ENCODE measurements at regions not wholly inside any gene's neighbourhood (a gene's known extent, or its start where the extent isn't known, plus 50 kb on each side); places are given as distances from the start of the nearest gene placed in this dataset.

DNA sequence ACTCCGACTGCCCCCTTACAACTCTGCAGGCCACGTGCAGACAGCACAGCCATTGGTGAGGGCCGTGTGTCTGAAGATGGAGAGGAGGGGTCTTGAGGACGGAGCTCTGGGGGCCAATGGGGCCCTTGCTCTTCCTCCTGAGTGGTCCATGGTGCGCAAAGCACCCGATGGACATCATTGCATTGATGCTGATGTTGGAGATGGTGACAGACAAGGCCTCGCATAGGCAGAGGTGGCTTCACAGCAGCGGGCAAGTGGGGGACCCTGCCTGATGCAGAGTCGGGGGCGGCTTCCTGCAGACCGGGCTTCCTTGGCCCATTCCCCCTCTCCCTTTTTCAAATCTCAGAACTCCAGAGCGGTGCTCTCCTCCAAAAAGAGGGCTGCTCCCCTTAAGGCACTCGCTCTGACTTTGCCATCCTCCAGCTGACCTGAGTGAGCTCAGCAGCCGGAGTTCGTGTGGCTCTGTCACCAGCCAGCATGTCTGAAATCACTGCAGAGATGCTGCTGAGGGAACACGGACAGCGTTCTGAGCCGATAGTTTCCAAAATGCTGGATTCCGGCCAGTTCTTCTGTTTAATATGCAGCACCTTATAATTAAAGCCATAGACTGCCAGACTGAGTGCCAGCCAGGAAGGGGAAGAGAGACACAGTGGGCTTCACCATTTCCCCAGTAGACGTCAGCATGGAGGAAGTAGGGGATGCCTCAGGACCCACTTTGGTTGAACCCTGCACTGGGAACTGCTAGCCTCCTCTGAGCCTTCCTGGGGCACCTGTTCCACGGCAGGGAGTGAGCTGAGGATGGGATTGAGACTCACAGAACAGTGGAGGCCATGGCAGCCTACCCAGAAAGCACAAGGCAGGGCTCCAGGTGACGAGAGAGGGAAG is 278.2 kb downstream of the BRD1 start:
- POLR2A ChIA-PET: no interaction called here
- BruUV-seq (replicated peaks): no TSS peak

DNA sequence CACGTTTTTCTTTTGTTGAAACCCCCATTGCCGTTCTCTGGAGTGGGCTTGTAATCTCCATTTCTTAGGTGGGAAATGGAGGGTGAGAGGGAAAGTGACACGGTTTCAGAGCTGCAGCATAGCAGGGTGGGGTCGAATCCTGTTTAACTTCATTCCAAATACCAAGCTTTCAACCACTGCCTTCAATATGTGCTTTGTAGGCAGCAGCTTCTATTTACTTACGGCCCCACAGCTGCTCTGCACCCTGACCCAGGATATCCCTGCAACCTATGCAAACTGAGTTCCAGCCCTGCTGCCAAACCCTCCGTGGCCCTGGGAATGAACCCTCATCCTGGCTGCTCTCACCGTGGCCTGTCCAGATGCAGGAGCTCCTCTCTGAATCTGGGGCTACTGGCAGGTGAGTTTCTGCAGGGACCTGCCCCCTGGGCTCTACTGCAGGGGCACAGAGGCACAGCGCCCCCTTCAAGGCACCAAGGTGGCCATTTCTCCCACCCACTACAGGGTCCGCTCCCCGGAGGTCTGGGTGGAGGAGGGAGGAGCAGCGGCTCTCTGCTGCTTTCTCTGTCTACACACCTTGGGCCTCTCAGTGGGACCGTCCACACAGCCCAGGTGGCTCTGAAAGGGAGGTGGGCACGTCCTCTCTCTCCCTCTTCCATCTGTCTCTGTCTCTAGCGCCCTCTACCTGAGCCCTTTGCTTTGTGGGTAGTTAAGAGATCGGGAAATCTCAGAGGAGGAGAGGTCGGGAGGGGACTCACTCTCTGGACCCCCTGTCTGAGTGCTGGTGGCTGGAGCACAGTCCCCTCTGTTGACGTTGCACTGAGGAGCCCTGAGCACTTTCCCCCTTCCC is 279.1 kb downstream of the BRD1 start:
- H3K4me3 ChIP-seq (replicated peaks in 1 of 3; ENCODE audit: insufficient read depth in 1 of 3, low read depth in 2 of 3, low read length in 3 of 3): no peak overlapping the region; a peak in 1 of 6 replicates
- CTCF ChIA-PET (ENCODE audit: low intra/inter-chr PET ratio, low total read pairs): no interaction called here
- DNase-seq (ENCODE audit: low spot score): peak; percentile 31
- H3K36me3 ChIP-seq (replicated peaks in 1 of 2; ENCODE audit: control insufficient read depth in 1 of 2, insufficient read depth in 2 of 2, low read length in 2 of 2): no peaks in the 10 kb centered on the region
- no peaks in the 10 kb centered on the region for H3K79me2 ChIP-seq (ENCODE audit: insufficient read depth, low read length)
- H3K27ac ChIP-seq (ENCODE audit: extremely low read length, insufficient read depth, low read length): no peak overlapping the region
- no peak for TF ChIP-seq LCORL (IDR thresholded peaks at IDR 0.05)
- TF ChIP-seq LCORL (CRISPR knock-in tag; IDR thresholded peaks at IDR 0.05): 0 out of 2 replicates have a peak, but pooled peaks have one; percentile 30
- 0 out of 2 replicates have a peak, but pooled peaks have one; percentile 39 for TF ChIP-seq PHF21A (CRISPR knock-in tag; IDR thresholded peaks at IDR 0.05)
- 0 out of 2 replicates have a peak, but pooled peaks have one; percentile 17 for TF ChIP-seq PITX1 (CRISPR knock-in tag; IDR thresholded peaks at IDR 0.05)
- TF ChIP-seq, protein P1, sequence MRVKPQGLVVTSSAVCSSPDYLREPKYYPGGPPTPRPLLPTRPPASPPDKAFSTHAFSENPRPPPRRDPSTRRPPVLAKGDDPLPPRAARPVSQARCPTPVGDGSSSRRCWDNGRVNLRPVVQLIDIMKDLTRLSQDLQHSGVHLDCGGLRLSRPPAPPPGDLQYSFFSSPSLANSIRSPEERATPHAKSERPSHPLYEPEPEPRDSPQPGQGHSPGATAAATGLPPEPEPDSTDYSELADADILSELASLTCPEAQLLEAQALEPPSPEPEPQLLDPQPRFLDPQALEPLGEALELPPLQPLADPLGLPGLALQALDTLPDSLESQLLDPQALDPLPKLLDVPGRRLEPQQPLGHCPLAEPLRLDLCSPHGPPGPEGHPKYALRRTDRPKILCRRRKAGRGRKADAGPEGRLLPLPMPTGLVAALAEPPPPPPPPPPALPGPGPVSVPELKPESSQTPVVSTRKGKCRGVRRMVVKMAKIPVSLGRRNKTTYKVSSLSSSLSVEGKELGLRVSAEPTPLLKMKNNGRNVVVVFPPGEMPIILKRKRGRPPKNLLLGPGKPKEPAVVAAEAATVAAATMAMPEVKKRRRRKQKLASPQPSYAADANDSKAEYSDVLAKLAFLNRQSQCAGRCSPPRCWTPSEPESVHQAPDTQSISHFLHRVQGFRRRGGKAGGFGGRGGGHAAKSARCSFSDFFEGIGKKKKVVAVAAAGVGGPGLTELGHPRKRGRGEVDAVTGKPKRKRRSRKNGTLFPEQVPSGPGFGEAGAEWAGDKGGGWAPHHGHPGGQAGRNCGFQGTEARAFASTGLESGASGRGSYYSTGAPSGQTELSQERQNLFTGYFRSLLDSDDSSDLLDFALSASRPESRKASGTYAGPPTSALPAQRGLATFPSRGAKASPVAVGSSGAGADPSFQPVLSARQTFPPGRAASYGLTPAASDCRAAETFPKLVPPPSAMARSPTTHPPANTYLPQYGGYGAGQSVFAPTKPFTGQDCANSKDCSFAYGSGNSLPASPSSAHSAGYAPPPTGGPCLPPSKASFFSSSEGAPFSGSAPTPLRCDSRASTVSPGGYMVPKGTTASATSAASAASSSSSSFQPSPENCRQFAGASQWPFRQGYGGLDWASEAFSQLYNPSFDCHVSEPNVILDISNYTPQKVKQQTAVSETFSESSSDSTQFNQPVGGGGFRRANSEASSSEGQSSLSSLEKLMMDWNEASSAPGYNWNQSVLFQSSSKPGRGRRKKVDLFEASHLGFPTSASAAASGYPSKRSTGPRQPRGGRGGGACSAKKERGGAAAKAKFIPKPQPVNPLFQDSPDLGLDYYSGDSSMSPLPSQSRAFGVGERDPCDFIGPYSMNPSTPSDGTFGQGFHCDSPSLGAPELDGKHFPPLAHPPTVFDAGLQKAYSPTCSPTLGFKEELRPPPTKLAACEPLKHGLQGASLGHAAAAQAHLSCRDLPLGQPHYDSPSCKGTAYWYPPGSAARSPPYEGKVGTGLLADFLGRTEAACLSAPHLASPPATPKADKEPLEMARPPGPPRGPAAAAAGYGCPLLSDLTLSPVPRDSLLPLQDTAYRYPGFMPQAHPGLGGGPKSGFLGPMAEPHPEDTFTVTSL (CRISPR knock-in tag; IDR thresholded peaks at IDR 0.05; ENCODE audit: borderline replicate concordance): no peak
- H3K27me3 ChIP-seq (ENCODE audit: control insufficient read depth in 1 of 2, insufficient read depth in 2 of 2, low read length in 2 of 2): peaks cover 3 to 38% of the 10 kb centered on the region in 2 experiments; a peak in 4 of 5 replicates
- FAIRE-seq: no peak
- intact Hi-C loops (cut with micrococcal nuclease; ENCODE audit: unreplicated experiment): no loop called here
- H4K20me1 ChIP-seq (ENCODE audit: insufficient read depth, low read length): no peaks in the 10 kb centered on the region
- peaks cover 7% of the 10 kb centered on the region for H3K9me3 ChIP-seq (ENCODE audit: low read length)
- in situ Hi-C loops (cut with HindIII; ENCODE audit: extremely low pct_ligation_motif_present, low pct_unique_long_range_greater_than_20kb): no loop called here
- H3K4me2 ChIP-seq (ENCODE audit: low read depth, low read length): peak overlapping the region; percentile 8; the same call in 1 of the 2 replicates
- WGBS (ENCODE audit: low lambda C conversion rate): under 1% methylated on average over 11 of the region's 17 CpGs
- ATAC-seq: peak; percentile 87
- POLR2A ChIA-PET: no interaction called here
- H3K4me1 ChIP-seq (ENCODE audit: insufficient read depth, low read length): peaks cover 14% of the 10 kb centered on the region
- no peak overlapping the region for H3K9ac ChIP-seq (ENCODE audit: insufficient read depth, low read depth, low read length)
- no TSS peak for BruUV-seq (replicated peaks)
- no peak overlapping the region for H2AFZ ChIP-seq (ENCODE audit: low read length)

More for the DNA sequence above, 278.2 kb downstream of the BRD1 start:
- H3K9ac ChIP-seq (ENCODE audit: insufficient read depth, low read depth, low read length): no peak overlapping the region
- no peak for DNase-seq (ENCODE audit: low spot score)
- in situ Hi-C loops (cut with HindIII; ENCODE audit: extremely low pct_ligation_motif_present, low pct_unique_long_range_greater_than_20kb) (no loop called here), intact Hi-C loops (cut with micrococcal nuclease; ENCODE audit: unreplicated experiment) (no loop called here)
- no peak overlapping the region for H2AFZ ChIP-seq (ENCODE audit: low read length)
- peaks cover 14% of the 10 kb centered on the region for H3K4me1 ChIP-seq (ENCODE audit: insufficient read depth, low read length)
- H3K27me3 ChIP-seq (ENCODE audit: control insufficient read depth in 1 of 2, insufficient read depth in 2 of 2, low read length in 2 of 2): peaks cover 5 to 38% of the 10 kb centered on the region in 2 experiments; a peak in 4 of 5 replicates
- no peak for TF ChIP-seq ZNF563 (CRISPR knock-in tag; IDR thresholded peaks at IDR 0.05)
- TF ChIP-seq, protein P2, sequence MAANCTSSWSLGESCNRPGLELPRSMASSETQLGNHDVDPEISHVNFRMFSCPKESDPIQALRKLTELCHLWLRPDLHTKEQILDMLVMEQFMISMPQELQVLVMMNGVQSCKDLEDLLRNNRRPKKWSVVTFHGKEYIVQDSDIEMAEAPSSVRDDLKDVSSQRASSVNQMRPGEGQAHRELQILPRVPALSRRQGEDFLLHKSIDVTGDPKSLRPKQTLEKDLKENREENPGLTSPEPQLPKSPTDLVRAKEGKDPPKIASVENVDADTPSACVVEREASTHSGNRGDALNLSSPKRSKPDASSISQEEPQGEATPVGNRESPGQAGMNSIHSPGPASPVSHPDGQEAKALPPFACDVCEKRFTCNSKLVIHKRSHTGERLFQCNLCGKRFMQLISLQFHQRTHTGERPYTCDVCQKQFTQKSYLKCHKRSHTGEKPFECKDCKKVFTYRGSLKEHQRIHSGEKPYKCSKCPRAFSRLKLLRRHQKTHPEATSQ (CRISPR knock-in tag; IDR thresholded peaks at IDR 0.05; ENCODE audit: borderline replicate concordance): no peak
- no peak for TF ChIP-seq ZNF101 (CRISPR knock-in tag; IDR thresholded peaks at IDR 0.05; ENCODE audit: borderline replicate concordance, low read depth)
- no peak for TF ChIP-seq NFRKB (IDR thresholded peaks at IDR 0.05)
- no peak for TF ChIP-seq ZNF564 (CRISPR knock-in tag; IDR thresholded peaks at IDR 0.05)
- CTCF ChIA-PET (ENCODE audit: low intra/inter-chr PET ratio, low total read pairs): no interaction called here
- peaks cover 7% of the 10 kb centered on the region for H3K9me3 ChIP-seq (ENCODE audit: low read length)
- H3K36me3 ChIP-seq (replicated peaks in 1 of 2; ENCODE audit: control insufficient read depth in 1 of 2, insufficient read depth in 2 of 2, low read length in 2 of 2): no peaks in the 10 kb centered on the region
- H3K4me3 ChIP-seq (replicated peaks in 1 of 3; ENCODE audit: insufficient read depth in 1 of 3, low read depth in 2 of 3, low read length in 3 of 3): no peak overlapping the region
- 42% methylated on average over 13 of the region's 22 CpGs for WGBS (ENCODE audit: low lambda C conversion rate)
- no peak overlapping the region for H3K4me2 ChIP-seq (ENCODE audit: low read depth, low read length)
- H3K79me2 ChIP-seq (ENCODE audit: insufficient read depth, low read length): no peaks in the 10 kb centered on the region
- FAIRE-seq: no peak
- ATAC-seq: no peak
- H3K27ac ChIP-seq (ENCODE audit: extremely low read length, insufficient read depth, low read length): no peak overlapping the region
- no peaks in the 10 kb centered on the region for H4K20me1 ChIP-seq (ENCODE audit: insufficient read depth, low read length)

All from HepG2 (cell line).